Neuronal stem cell (in vitro differentiated cells): ENCODE measurements at regions not wholly inside any gene's neighbourhood (a gene's known extent, or its start where the extent isn't known, plus 50 kb on each side); places are given as distances from the start of the nearest gene placed in this dataset.

Source experiments
- DNase-seq: peaks from one replicate; pipeline ENCODE4 v3.0.0-alpha.2; 2013; ENCODE audit warnings: low spot score
- H2AFZ ChIP-seq: one replicate; pipeline ENCODE4 v1.6.1; 2013; ENCODE audit warnings: mild to moderate bottlenecking, low read length, inconsistent platforms
- H2AK5ac ChIP-seq: 2 replicates; pipeline ENCODE4 v1.6.1; 2013; ENCODE audit warnings: low read depth, mild to moderate bottlenecking, inconsistent platforms, low read length, moderate library complexity, mixed read lengths
- H2BK120ac ChIP-seq: 2 replicates; pipeline ENCODE4 v1.6.1; 2013; ENCODE audit warnings: low read depth, mild to moderate bottlenecking, inconsistent platforms, low read length, moderate library complexity, mixed read lengths
- H2BK12ac ChIP-seq: one replicate; pipeline ENCODE4 v1.6.1; 2013; ENCODE audit warnings: low read length, inconsistent platforms
- H2BK15ac ChIP-seq: 2 replicates; pipeline ENCODE4 v1.6.1; 2013; ENCODE audit warnings: mild to moderate bottlenecking, low read length, inconsistent platforms, mixed read lengths
- H2BK5ac ChIP-seq: one replicate; pipeline ENCODE4 v1.6.1; 2013; ENCODE audit warnings: inconsistent platforms, mild to moderate bottlenecking, low read length, moderate library complexity
- H3K14ac ChIP-seq: one replicate; pipeline ENCODE4 v1.6.1; 2013; ENCODE audit warnings: low read length, inconsistent platforms
- H3K18ac ChIP-seq: 2 replicates; pipeline ENCODE4 v1.6.1; 2013; ENCODE audit warnings: low read length, inconsistent platforms
- H3K23ac ChIP-seq: 2 replicates; pipeline ENCODE4 v1.6.1; 2013; ENCODE audit warnings: low read depth, mild to moderate bottlenecking, mixed read lengths, low read length, inconsistent platforms; ENCODE audit not compliant: poor library complexity
- H3K27ac ChIP-seq: replicated peaks from 3 replicates; pipeline ENCODE4 v1.5.1; 2013; ENCODE audit warnings: low read length, inconsistent platforms
- H3K27me3 ChIP-seq, 3 experiments: 2 replicates each; pipeline ENCODE4 v1.6.1; 2013; ENCODE audit warnings: low read length in 3 of 3, mild to moderate bottlenecking in 2 of 3, inconsistent platforms in 1 of 3, low read depth in 1 of 3, mixed read lengths in 1 of 3, moderate library complexity in 1 of 3; ENCODE audit not compliant: control insufficient read depth in 3 of 3, insufficient read depth in 3 of 3
- H3K36me3 ChIP-seq, 2 donors: replicated peaks in 1 of 2; 2 replicates each; pipeline ENCODE4 v1.6.1; 2013; ENCODE audit warnings: low read length in 2 of 2; ENCODE audit not compliant: control insufficient read depth in 2 of 2, insufficient read depth in 2 of 2
- H3K4ac ChIP-seq: 2 replicates; pipeline ENCODE4 v1.6.1; 2013; ENCODE audit warnings: inconsistent platforms, mild to moderate bottlenecking, low read length, moderate library complexity
- H3K4me1 ChIP-seq, 2 donors: 1 replicate in 1 of 2; 2 replicates in 1 of 2; pipeline ENCODE4 v1.6.1; 2013; ENCODE audit warnings: low read length in 2 of 2, low read depth in 1 of 2; ENCODE audit not compliant: control insufficient read depth in 2 of 2, insufficient read depth in 1 of 2
- H3K4me2 ChIP-seq: one replicate; pipeline ENCODE4 v1.6.1; 2013; ENCODE audit warnings: mild to moderate bottlenecking, low read length, inconsistent platforms; ENCODE audit not compliant: insufficient read depth, poor library complexity, severe bottlenecking
- H3K4me3 ChIP-seq, 2 donors: 2 replicates each; pipeline ENCODE4 v1.5.1; 2013; ENCODE audit warnings: low read length in 2 of 2, mild to moderate bottlenecking in 2 of 2, inconsistent platforms in 1 of 2, moderate library complexity in 1 of 2
- H3K79me1 ChIP-seq: one replicate; pipeline ENCODE4 v1.6.1; 2013; ENCODE audit warnings: low read depth, mild to moderate bottlenecking, inconsistent platforms, low read length, moderate library complexity
- H3K9ac ChIP-seq: one replicate; pipeline ENCODE4 v1.6.1; 2013; ENCODE audit warnings: mild to moderate bottlenecking, low read depth, low read length, inconsistent platforms; ENCODE audit not compliant: poor library complexity
- H3K9me3 ChIP-seq, 2 donors: replicated peaks in 1 of 2; 2 replicates each; pipeline versions ENCODE3 to v1.6.1; 2013; ENCODE audit warnings: low read length in 2 of 2, mild to moderate bottlenecking in 2 of 2, inconsistent platforms in 1 of 2, low read depth in 1 of 2, mixed read lengths in 1 of 2, moderate library complexity in 1 of 2; ENCODE audit not compliant: control insufficient read depth in 2 of 2, insufficient read depth in 1 of 2
- H4K8ac ChIP-seq: one replicate; pipeline ENCODE4 v1.6.1; 2013; ENCODE audit warnings: low read depth, mild to moderate bottlenecking, inconsistent platforms, low read length, moderate library complexity
- H4K91ac ChIP-seq: one replicate; pipeline ENCODE4 v1.6.1; 2013; ENCODE audit warnings: low read length, low read depth, mild to moderate bottlenecking, inconsistent platforms; ENCODE audit not compliant: poor library complexity
- WGBS, 2 donors: extraction: QIAGEN DNeasy Blood & Tissue Kit; methylation state at CpG; one replicate each; pipeline ENCODE4 v1.1.7; 2013; ENCODE audit warnings: missing lambda C conversion rate in 2 of 2, mixed read lengths in 1 of 2; ENCODE audit not compliant: insufficient read length in 2 of 2, insufficient replicate concordance in 1 of 2; ENCODE audit errors: extremely low coverage in 2 of 2; 5-methylcytosine and 5-hydroxymethylcytosine counted together

DNA sequence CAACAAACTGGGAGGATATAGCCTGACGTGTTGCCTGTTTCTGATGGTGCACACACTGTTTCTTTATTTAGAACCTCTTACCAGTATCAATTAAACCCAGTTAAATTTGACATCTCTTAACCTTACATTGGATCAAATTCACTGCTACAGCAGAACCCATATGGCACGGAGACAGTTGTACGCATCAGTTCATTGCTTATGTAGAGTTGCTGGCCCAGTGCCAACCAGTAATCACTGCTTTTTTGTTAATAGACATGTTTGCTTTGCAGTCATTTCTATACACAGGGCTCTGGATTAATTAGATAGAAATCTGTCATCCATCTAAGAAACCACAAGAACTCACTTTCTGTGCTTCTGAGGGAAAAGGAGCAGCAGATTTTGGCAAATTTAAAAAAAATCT, 154.0 kb downstream of the RWDD3 start:
- no peak overlapping the region for H3K27ac ChIP-seq
- no peaks in the 10 kb centered on the region for H3K9me3 ChIP-seq
- no peak overlapping the region for H3K18ac ChIP-seq
- no peaks in the 10 kb centered on the region for H3K27me3 ChIP-seq
- no peak overlapping the region for H3K4me3 ChIP-seq
- no peak overlapping the region for H3K9ac ChIP-seq
- H2BK15ac ChIP-seq = no peak overlapping the region
- H3K23ac ChIP-seq = no peak overlapping the region
- no peak overlapping the region for H2BK5ac ChIP-seq
- peaks cover 0 to 2% of the 10 kb centered on the region in 2 donors for H3K4me1 ChIP-seq
- H3K4ac ChIP-seq = no peak overlapping the region
- H3K4me2 ChIP-seq = no peak overlapping the region
- no peak for DNase-seq
- H4K8ac ChIP-seq = no peak overlapping the region
- no peak overlapping the region for H3K14ac ChIP-seq
- H3K36me3 ChIP-seq = no peaks in the 10 kb centered on the region
- H2AFZ ChIP-seq = no peak overlapping the region
- no peak overlapping the region for H2AK5ac ChIP-seq
- H2BK12ac ChIP-seq = no peak overlapping the region
- H4K91ac ChIP-seq = no peak overlapping the region
- H2BK120ac ChIP-seq = no peak overlapping the region
- no CpG with 5 or more reads among the region's 3 CpGs for WGBS, 2 donors
- no peaks in the 10 kb centered on the region for H3K79me1 ChIP-seq

DNA sequence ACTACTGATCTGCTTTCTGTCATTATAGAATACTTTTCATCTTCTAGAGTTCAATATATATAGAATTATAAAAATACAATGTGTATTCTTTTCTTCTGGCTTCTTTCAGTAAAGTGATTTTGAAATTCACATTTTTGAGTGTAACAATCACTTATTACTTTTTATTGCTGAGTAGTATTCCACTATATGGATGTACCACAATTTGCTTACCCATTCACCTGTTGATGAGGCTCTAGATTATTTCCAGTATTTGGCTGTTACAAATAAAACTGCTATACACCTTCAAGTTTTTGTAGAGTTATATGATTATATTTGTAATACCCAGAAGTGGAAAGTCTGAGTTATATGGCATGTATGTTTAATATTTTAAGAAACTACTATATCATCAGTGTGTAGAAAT, 159.4 kb downstream of the RWDD3 start:
- Histone ChIP-seq H3K9me3 (no peaks in the 10 kb centered on the region), H4K8ac (no peak overlapping the region), H3K27ac (no peak overlapping the region), H4K91ac (no peak overlapping the region), H3K4me2 (no peak overlapping the region), H2AFZ (no peak overlapping the region), H2BK5ac (no peak overlapping the region), H3K79me1 (no peaks in the 10 kb centered on the region), H3K14ac (no peak overlapping the region), H3K4ac (no peak overlapping the region), H3K4me3 (no peak overlapping the region), H3K4me1 (peaks cover 0 to 2% of the 10 kb centered on the region in 2 donors), H3K18ac (no peak overlapping the region), H3K27me3 (no peaks in the 10 kb centered on the region), H3K9ac (no peak overlapping the region), H2BK12ac (no peak overlapping the region), H2BK15ac (no peak overlapping the region), H2BK120ac (no peak overlapping the region), H3K36me3 (no peaks in the 10 kb centered on the region), H3K23ac (no peak overlapping the region), H2AK5ac (no peak overlapping the region)
- DNase-seq = no peak

DNA sequence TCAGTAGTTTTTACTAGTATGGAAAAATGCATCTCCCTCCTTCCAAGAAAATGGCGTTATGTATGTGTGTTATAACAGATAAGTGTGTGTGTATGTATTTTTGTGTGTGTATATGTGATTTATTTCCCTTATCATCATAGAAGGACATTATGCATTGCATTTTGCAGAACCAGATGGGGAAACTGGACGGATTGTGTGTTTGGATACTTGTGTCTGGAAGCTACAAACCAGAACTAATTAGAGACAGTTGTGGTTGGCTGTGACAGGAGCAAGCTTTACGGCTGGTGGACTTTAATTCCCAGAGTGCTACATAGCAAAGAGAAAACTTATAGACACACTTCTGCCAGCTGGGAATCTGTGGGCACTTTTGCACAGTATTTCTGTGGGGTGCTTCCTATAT, 162.5 kb downstream of the RWDD3 start:
- no peaks in the 10 kb centered on the region for H3K27me3 ChIP-seq
- H2BK15ac ChIP-seq = no peak overlapping the region
- H2BK120ac ChIP-seq = no peak overlapping the region
- no peak overlapping the region for H3K27ac ChIP-seq
- no peak overlapping the region for H3K14ac ChIP-seq
- no peak overlapping the region for H2BK12ac ChIP-seq
- H3K4me2 ChIP-seq = no peak overlapping the region
- H2BK5ac ChIP-seq = no peak overlapping the region
- no peak overlapping the region for H3K23ac ChIP-seq
- no peaks in the 10 kb centered on the region for H3K79me1 ChIP-seq
- no peak overlapping the region for H3K4me3 ChIP-seq
- no peak for DNase-seq
- no peak overlapping the region for H2AK5ac ChIP-seq
- no CpG with 5 or more reads among the region's 3 CpGs for WGBS, 2 donors
- H3K4ac ChIP-seq = no peak overlapping the region
- no peaks in the 10 kb centered on the region for H3K9me3 ChIP-seq
- no peak overlapping the region for H3K9ac ChIP-seq
- H3K18ac ChIP-seq = no peak overlapping the region
- H4K8ac ChIP-seq = no peak overlapping the region
- H4K91ac ChIP-seq = no peak overlapping the region
- no peak overlapping the region for H2AFZ ChIP-seq
- no peaks in the 10 kb centered on the region for H3K36me3 ChIP-seq
- no peaks in the 10 kb centered on the region for H3K4me1 ChIP-seq

DNA sequence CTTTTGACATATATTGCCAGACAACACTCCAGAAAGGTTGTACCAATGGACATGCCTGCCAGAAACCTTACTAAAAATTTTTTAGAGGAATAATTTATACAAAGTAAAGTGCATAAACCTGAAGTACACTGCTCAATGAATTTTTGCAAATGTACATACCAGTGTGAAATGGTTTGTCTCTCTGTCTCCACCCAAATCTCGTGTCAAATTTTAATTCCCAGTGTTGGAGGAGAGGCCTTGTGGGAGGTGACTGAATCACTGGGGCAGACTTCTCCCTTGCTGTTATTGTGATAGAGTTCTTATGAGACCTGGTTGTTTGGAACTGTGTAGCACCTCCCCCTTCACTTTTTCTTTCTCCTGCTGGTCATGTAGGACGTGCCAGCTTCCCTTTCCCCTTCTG, 168.8 kb downstream of the RWDD3 start:
- Histone ChIP-seq H3K9me3 (no peaks in the 10 kb centered on the region), H2AFZ (no peak overlapping the region), H2BK5ac (no peak overlapping the region), H2BK15ac (no peak overlapping the region), H3K27ac (no peak overlapping the region), H3K23ac (no peak overlapping the region), H3K36me3 (no peaks in the 10 kb centered on the region), H3K79me1 (no peaks in the 10 kb centered on the region), H3K18ac (no peak overlapping the region), H3K4me1 (peaks cover 4% of the 10 kb centered on the region in 2 donors), H3K9ac (no peak overlapping the region), H3K4me3 (no peak overlapping the region), H2AK5ac (no peak overlapping the region), H2BK12ac (no peak overlapping the region), H2BK120ac (no peak overlapping the region), H3K14ac (no peak overlapping the region), H3K27me3 (no peaks in the 10 kb centered on the region), H3K4ac (no peak overlapping the region), H4K91ac (no peak overlapping the region), H3K4me2 (no peak overlapping the region), H4K8ac (no peak overlapping the region)
- WGBS, 2 donors = no CpG with 5 or more reads among the region's 2 CpGs
- no peak for DNase-seq
